ENCODE measurements at regions not wholly inside any gene's neighbourhood (a gene's known extent, or its start where the extent isn't known, plus 50 kb on each side); places are given as distances from the start of the nearest gene placed in this dataset.

GRCh38 chr7:133196856-133197612, 55.8 kb upstream of the EXOC4 start:
- no peak for DNase-seq (ENCODE audit: extremely low spot score)
- ChIA-PET CTCF (no interaction called here), POLR2A (no interaction called here)
- no peak for TF ChIP-seq TARDBP (IDR thresholded peaks at IDR 0.05)
- TF ChIP-seq ARNT (IDR thresholded peaks at IDR 0.05): no peak
- no peak for TF ChIP-seq FOXM1 (IDR thresholded peaks at IDR 0.05; ENCODE audit: borderline replicate concordance)
- no peak for TF ChIP-seq CTBP1 (IDR thresholded peaks at IDR 0.05; ENCODE audit: borderline replicate concordance)
- TF ChIP-seq PKNOX1 (IDR thresholded peaks at IDR 0.05): no peak
- no peak for TF ChIP-seq LEF1 (IDR thresholded peaks at IDR 0.05; ENCODE audit: borderline replicate concordance)
- no peak for TF ChIP-seq ZNF384 (IDR thresholded peaks at IDR 0.05)
- TF ChIP-seq FOXA1 (IDR thresholded peaks at IDR 0.05): no peak
- TF ChIP-seq BHLHE40 (IDR thresholded peaks at IDR 0.05; ENCODE audit: borderline replicate concordance): no peak
- no peak for TF ChIP-seq SUZ12 (IDR thresholded peaks at IDR 0.05)
- TF ChIP-seq HDGF (IDR thresholded peaks at IDR 0.05; ENCODE audit: borderline replicate concordance): no peak
- TF ChIP-seq SP1 (IDR thresholded peaks at IDR 0.05): no peak
- TF ChIP-seq L3MBTL2 (conservative IDR thresholded peaks at IDR 0.05): no peak
- no peak for TF ChIP-seq ELF4 (IDR thresholded peaks at IDR 0.05)
- TF ChIP-seq FOXK2 (IDR thresholded peaks at IDR 0.05): no peak
- no peak for TF ChIP-seq NFRKB (IDR thresholded peaks at IDR 0.05)

DNA sequence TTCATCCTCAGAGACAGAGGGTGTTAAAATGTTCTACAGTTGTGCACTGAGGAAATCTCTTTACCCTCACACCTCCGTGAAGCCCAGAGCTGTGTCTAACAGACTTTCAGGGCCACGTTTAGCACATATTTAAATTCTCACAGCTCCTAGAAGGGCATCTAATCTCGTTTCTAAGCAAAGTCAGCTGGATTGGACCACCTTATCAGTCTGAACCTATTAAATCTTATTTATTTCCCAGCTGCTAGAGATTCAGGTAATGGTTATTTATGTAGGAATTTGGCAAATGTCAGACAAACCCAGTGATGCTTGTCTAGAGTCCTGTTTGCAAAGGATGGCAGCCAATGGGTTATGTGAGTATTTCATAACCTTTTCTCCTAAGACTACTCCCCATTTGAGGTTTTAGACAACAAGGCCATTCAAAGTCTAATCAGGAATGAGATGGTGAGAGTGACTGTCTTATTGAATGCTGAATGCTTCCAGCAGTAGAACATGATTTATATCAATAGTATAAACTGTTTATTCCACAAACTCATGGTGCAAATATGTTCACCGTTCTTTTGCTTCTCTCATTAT, 54.8 kb upstream of the EXOC4 start:
- ChIA-PET POLR2A (no interaction called here), CTCF (no interaction called here)
- DNase-seq (ENCODE audit: extremely low spot score): no peak
- TF ChIP-seq CTBP1 (IDR thresholded peaks at IDR 0.05; ENCODE audit: borderline replicate concordance): no peak
- TF ChIP-seq FOXK2 (IDR thresholded peaks at IDR 0.05): no peak
- TF ChIP-seq FOXM1 (IDR thresholded peaks at IDR 0.05; ENCODE audit: borderline replicate concordance): no peak
- no peak for TF ChIP-seq HDGF (IDR thresholded peaks at IDR 0.05; ENCODE audit: borderline replicate concordance)
- TF ChIP-seq ZNF384 (IDR thresholded peaks at IDR 0.05): no peak
- no peak for TF ChIP-seq ARNT (IDR thresholded peaks at IDR 0.05)
- TF ChIP-seq FOXA1 (IDR thresholded peaks at IDR 0.05): no peak
- TF ChIP-seq SUZ12 (IDR thresholded peaks at IDR 0.05): no peak
- no peak for TF ChIP-seq NFRKB (IDR thresholded peaks at IDR 0.05)
- TF ChIP-seq SP1 (IDR thresholded peaks at IDR 0.05): no peak
- no peak for TF ChIP-seq LEF1 (IDR thresholded peaks at IDR 0.05; ENCODE audit: borderline replicate concordance)
- no peak for TF ChIP-seq BHLHE40 (IDR thresholded peaks at IDR 0.05; ENCODE audit: borderline replicate concordance)
- no peak for TF ChIP-seq TARDBP (IDR thresholded peaks at IDR 0.05)
- TF ChIP-seq L3MBTL2 (conservative IDR thresholded peaks at IDR 0.05): no peak
- no peak for TF ChIP-seq PKNOX1 (IDR thresholded peaks at IDR 0.05)
- TF ChIP-seq ELF4 (IDR thresholded peaks at IDR 0.05): no peak

DNA sequence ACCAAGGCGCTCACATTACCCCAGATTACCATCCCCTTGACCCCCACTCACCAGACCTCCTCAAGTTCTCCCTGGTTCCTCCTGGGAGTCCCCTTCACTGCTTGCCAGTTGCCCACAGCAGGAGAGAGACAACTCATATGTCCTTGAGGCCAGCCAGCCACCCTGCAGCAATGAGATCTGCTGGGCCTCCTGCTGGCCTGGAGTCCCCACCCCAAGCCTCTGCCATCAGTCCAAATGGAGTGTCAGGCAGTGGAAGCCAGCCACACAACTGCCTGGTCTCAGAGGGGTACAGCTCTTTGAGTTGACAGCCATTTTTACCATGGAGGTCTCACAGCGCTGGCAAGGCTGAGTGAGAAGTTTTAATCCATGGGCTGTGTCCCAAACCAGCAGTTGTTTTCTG, 53.0 kb upstream of the EXOC4 start:
- CTCF ChIA-PET: no interaction called here
- POLR2A ChIA-PET: no interaction called here
- DNase-seq (ENCODE audit: extremely low spot score): no peak

GRCh38 chr7:133201470-133201869, 51.4 kb upstream of the EXOC4 start:
- TF ChIP-seq SUZ12 (IDR thresholded peaks at IDR 0.05) (no peak), FOXA1 (IDR thresholded peaks at IDR 0.05) (no peak), NFRKB (IDR thresholded peaks at IDR 0.05) (no peak), FOXM1 (IDR thresholded peaks at IDR 0.05; ENCODE audit: borderline replicate concordance) (no peak)
- no peak for DNase-seq (ENCODE audit: extremely low spot score)
- CTCF ChIA-PET: no interaction called here
- POLR2A ChIA-PET: no interaction called here

More for the DNA sequence above, 53.0 kb upstream of the EXOC4 start:
- TF ChIP-seq FOXM1 (IDR thresholded peaks at IDR 0.05; ENCODE audit: borderline replicate concordance) (no peak), SUZ12 (IDR thresholded peaks at IDR 0.05) (no peak)

GRCh38 chr7:133202942-133203341, 49.9 kb upstream of the EXOC4 start:
- no peak for DNase-seq (ENCODE audit: extremely low spot score)
- ChIA-PET POLR2A (no interaction called here), CTCF (no interaction called here)
- no peak for TF ChIP-seq PKNOX1 (IDR thresholded peaks at IDR 0.05)
- no peak for TF ChIP-seq BHLHE40 (IDR thresholded peaks at IDR 0.05; ENCODE audit: borderline replicate concordance)
- no peak for TF ChIP-seq HDGF (IDR thresholded peaks at IDR 0.05; ENCODE audit: borderline replicate concordance)
- no peak for TF ChIP-seq NFRKB (IDR thresholded peaks at IDR 0.05)
- TF ChIP-seq L3MBTL2 (conservative IDR thresholded peaks at IDR 0.05): no peak
- no peak for TF ChIP-seq ZNF384 (IDR thresholded peaks at IDR 0.05)
- no peak for TF ChIP-seq FOXK2 (IDR thresholded peaks at IDR 0.05)
- TF ChIP-seq LEF1 (IDR thresholded peaks at IDR 0.05; ENCODE audit: borderline replicate concordance): no peak

Measured in HEK293T (cell line).